NCI-H345 (cell line): ENCODE measurements at regions not wholly inside any gene's neighbourhood (a gene's known extent, or its start where the extent isn't known, plus 50 kb on each side); places are given as distances from the start of the nearest gene placed in this dataset.
A peak's percentile ranks its signal among the peaks of the same experiment; 100 is the strongest.

Experiments
- DNase-seq: peaks from one replicate; lab custom pipeline; 2025; lab: John Stamatoyannopoulos, UW

- DNase-seq, result no peak
Observed at GRCh38 chr10:128530301-128530700, 404.1 kb upstream of the MKI67 start.

- no peak for DNase-seq
Observed at GRCh38 chr10:128530946-128531345, 404.7 kb upstream of the MKI67 start.

GRCh38 chr10:128534686-128535085, 408.5 kb upstream of the MKI67 start:
- no peak for DNase-seq

GRCh38 chr10:128536259-128536658, 410.0 kb upstream of the MKI67 start:
- DNase-seq, result no peak

GRCh38 chr10:128537834-128538330, 411.7 kb upstream of the MKI67 start:
- no peak for DNase-seq

GRCh38 chr10:128538671-128539070, 412.4 kb upstream of the MKI67 start:
- no peak for DNase-seq

- DNase-seq, result no peak
Observed at GRCh38 chr10:128539510-128540127, 413.4 kb upstream of the MKI67 start.

- DNase-seq, result no peak
Observed at GRCh38 chr10:128540128-128540762, 414.0 kb upstream of the MKI67 start.

- no peak for DNase-seq
Observed at GRCh38 chr10:128540781-128541761, 414.8 kb upstream of the MKI67 start.

GRCh38 chr10:128541926-128542475, 415.8 kb upstream of the MKI67 start:
- no peak for DNase-seq

- no peak for DNase-seq
Observed at GRCh38 chr10:128542659-128543058, 416.4 kb upstream of the MKI67 start.

- DNase-seq, result no peak
Observed at GRCh38 chr10:128543151-128543550, 416.9 kb upstream of the MKI67 start.

- DNase-seq, result no peak
Observed at GRCh38 chr10:128545216-128545615, 419.0 kb upstream of the MKI67 start.

GRCh38 chr10:128546651-128547165, 420.5 kb upstream of the MKI67 start:
- DNase-seq, result no peak

- DNase-seq, result no peak
Observed at GRCh38 chr10:128549101-128549608, 422.9 kb upstream of the MKI67 start.

GRCh38 chr10:128550045-128550444, 423.8 kb upstream of the MKI67 start:
- no peak for DNase-seq

- DNase-seq, result no peak
Observed at GRCh38 chr10:128551475-128551874, 425.3 kb upstream of the MKI67 start.

GRCh38 chr10:128553755-128554154, 427.5 kb upstream of the MKI67 start:
- DNase-seq, result no peak

- DNase-seq, result peak; percentile 25
Observed at GRCh38 chr10:128556182-128557110, 430.2 kb upstream of the MKI67 start.

- no peak for DNase-seq
Observed at GRCh38 chr10:128557149-128557710, 431.0 kb upstream of the MKI67 start.
